PC-9 (cell line): ENCODE measurements at regions not wholly inside any gene's neighbourhood (a gene's known extent, or its start where the extent isn't known, plus 50 kb on each side); places are given as distances from the start of the nearest gene placed in this dataset.

ENCODE experiments used
- CTCF ChIP-seq: fragments of 200-600 bp; sonication (generic); conservative IDR thresholded peaks from 2 replicates; pipeline ENCODE4 v1.6.1; 2017; ENCODE audit warnings: mixed run types, antibody characterized with exemption, mild to moderate bottlenecking, moderate library complexity
- EZH2 ChIP-seq: fragments of 200-600 bp; sonication (generic); IDR thresholded peaks from 2 replicates; pipeline ENCODE4 v1.8.0; 2017; ENCODE audit warnings: antibody characterized with exemption, low read depth

- TF ChIP-seq CTCF (no peak), EZH2 (no peak)
These were observed 118.3 kb upstream of the RCN1 start for GRCh38 chr11:31972623-31973022.
